Naive thymus-derived CD8-positive, alpha-beta T cell (primary cell): ENCODE measurements at regions not wholly inside any gene's neighbourhood (a gene's known extent, or its start where the extent isn't known, plus 50 kb on each side); places are given as distances from the start of the nearest gene placed in this dataset.

Source experiments
- ATAC-seq, 2 donors: fragments of 150-1000 bp; cut with Tn5 transposase in 1 of 2; sonication (Bioruptor Pico), chemical (Tn5 transposase) in 1 of 2; 1 replicate in 1 of 2; 2 replicates in 1 of 2; pipeline ENCODE4 v1.10.0; 2021; ENCODE audit warnings: mild to moderate bottlenecking in 2 of 2, moderate library complexity in 2 of 2
- POLR2A ChIA-PET: fragments of 350-600 bp; sonication (Branson Sonifier 250); formaldehyde crosslinking; loops from one replicate; lab custom pipeline; 2021; ENCODE audit warnings: antibody characterized with exemption; lab: Charles Lee
- DNase-seq, 10 donors: peaks; one replicate each; pipeline versions ENCODE4 v3.0.0 to v3.0.0-alpha.2; 2020 to 2022
- H3K27ac Mint-ChIP-seq, 10 donors: one replicate each; pipeline ENCODE4 v1.8.0; 2020 to 2022; ENCODE audit warnings: mild to moderate bottlenecking in 10 of 10, mixed read lengths in 10 of 10, moderate library complexity in 4 of 10, inconsistent platforms in 1 of 10
- H3K27me3 Mint-ChIP-seq, 5 donors: one replicate each; pipeline ENCODE4 v1.8.0; 2021 to 2022; ENCODE audit warnings: mixed read lengths in 5 of 5
- H3K36me3 Mint-ChIP-seq, 3 donors: one replicate each; pipeline ENCODE4 v1.8.0; 2020 to 2022; ENCODE audit warnings: mixed read lengths in 3 of 3, mild to moderate bottlenecking in 2 of 3, inconsistent platforms in 1 of 3
- H3K4me1 Mint-ChIP-seq, 4 donors: one replicate each; pipeline ENCODE4 v1.8.0; 2021 to 2022; ENCODE audit warnings: mixed read lengths in 4 of 4
- H3K4me3 Mint-ChIP-seq, 10 donors: one replicate each; pipeline ENCODE4 v1.8.0; 2020 to 2022; ENCODE audit warnings: mild to moderate bottlenecking in 10 of 10, mixed read lengths in 10 of 10, moderate library complexity in 6 of 10, inconsistent platforms in 1 of 10
- H3K9me3 Mint-ChIP-seq, 9 donors: one replicate each; pipeline ENCODE4 v1.8.0; 2020 to 2022; ENCODE audit warnings: mixed read lengths in 9 of 9, mild to moderate bottlenecking in 3 of 9, inconsistent platforms in 1 of 9, moderate library complexity in 1 of 9

DNA sequence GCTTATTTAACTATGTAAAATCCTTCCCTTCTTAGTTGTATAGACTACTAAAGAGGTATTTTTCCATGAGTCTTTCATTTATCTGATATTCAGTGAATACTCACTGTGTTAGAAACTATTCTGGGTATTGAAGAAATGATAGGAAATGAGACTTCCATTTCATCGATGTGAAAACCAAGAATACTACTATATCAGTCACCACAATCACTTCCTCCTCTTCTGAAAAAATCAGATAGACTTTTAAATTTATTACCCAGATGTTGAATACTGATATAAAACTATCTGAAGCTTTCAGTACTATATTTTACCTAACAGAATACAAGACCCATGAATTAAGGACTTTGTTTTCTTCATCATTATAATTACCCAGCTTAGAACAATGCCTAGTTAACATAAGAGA lies 1801.1 kb upstream of the CELF4 start:
- Mint-ChIP-seq H3K27ac (no peak overlapping the region), H3K9me3 (peaks cover 0 to 13% (median 2%) of the 10 kb centered on the region in 9 donors)
- ATAC-seq = no peak

DNA sequence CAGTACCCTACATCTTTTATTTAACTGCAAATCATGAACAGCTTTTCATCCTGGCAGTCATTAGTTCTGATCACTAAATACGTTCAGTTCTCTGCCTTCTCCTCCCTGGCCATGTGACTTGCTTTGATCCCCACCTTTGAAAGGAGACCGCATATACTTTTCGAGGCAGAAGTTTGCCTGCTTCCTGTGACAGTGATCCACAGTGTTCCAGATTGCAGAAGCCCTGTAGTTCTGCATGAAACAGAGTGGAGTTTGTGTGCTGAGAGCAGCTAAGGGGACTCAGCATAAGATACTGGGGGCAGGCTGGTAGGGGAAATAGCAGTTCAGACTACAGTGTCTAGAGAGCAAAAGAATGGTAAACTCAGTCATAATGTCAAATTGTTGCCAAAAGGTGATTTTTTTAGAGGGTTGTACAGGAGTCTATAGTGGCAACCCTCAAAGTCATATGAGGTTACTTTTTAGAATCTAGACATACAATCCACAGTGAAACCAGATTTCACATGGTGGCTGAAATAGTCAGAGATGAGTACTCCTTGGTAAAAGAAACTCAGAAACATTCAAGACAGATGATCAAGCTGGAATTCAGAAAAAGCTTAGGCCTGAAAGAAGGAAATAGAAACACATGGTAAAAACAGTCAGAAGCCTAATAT lies 1800.4 kb upstream of the CELF4 start:
- H3K4me1 Mint-ChIP-seq = peaks cover 0 to 3% (median 0%) of the 10 kb centered on the region in 4 donors
- POLR2A ChIA-PET = no interaction called here
- DNase-seq (no peak), ATAC-seq (no peak)
- peaks cover 0 to 8% (median 2%) of the 10 kb centered on the region in 9 donors for H3K9me3 Mint-ChIP-seq
- H3K36me3 Mint-ChIP-seq = no peaks in the 10 kb centered on the region
- H3K27me3 Mint-ChIP-seq = peaks cover 0 to 3% (median 0%) of the 10 kb centered on the region in 5 donors
- no peak overlapping the region for H3K27ac Mint-ChIP-seq
- no peak overlapping the region for H3K4me3 Mint-ChIP-seq

More for the DNA sequence above, 1801.1 kb upstream of the CELF4 start:
- DNase-seq = no peak
- peaks cover 0 to 3% (median 0%) of the 10 kb centered on the region in 5 donors for H3K27me3 Mint-ChIP-seq
- no peak overlapping the region for H3K4me3 Mint-ChIP-seq
- no peaks in the 10 kb centered on the region for H3K36me3 Mint-ChIP-seq
- POLR2A ChIA-PET = no interaction called here
- peaks cover 0 to 3% (median 0%) of the 10 kb centered on the region in 4 donors for H3K4me1 Mint-ChIP-seq

DNA sequence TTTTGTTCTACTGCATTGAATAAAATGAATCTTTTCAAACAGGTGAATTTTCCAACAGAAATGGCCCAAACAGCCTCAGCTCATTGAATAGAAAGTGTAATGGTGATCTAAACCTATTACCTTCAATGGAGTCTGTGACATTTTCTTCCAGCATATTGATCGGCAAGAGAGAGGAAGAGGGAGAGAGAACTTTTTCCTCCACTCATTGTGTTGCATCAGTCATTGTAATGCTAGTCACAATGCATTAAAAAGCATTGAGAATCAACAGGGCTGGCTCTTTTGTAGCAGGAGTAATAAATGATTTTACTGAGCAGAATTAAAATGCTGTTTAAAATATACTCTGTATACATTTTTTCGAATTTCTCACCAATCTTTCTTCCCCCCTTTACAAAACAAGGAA lies 1794.5 kb upstream of the CELF4 start:
- DNase-seq = no peak
- Mint-ChIP-seq H3K27ac (no peak overlapping the region), H3K4me3 (no peak overlapping the region), H3K27me3 (no peaks in the 10 kb centered on the region), H3K4me1 (no peaks in the 10 kb centered on the region), H3K36me3 (no peaks in the 10 kb centered on the region), H3K9me3 (peaks cover 0 to 4% (median 0%) of the 10 kb centered on the region in 9 donors)
- no peak for ATAC-seq
- POLR2A ChIA-PET = no interaction called here

DNA sequence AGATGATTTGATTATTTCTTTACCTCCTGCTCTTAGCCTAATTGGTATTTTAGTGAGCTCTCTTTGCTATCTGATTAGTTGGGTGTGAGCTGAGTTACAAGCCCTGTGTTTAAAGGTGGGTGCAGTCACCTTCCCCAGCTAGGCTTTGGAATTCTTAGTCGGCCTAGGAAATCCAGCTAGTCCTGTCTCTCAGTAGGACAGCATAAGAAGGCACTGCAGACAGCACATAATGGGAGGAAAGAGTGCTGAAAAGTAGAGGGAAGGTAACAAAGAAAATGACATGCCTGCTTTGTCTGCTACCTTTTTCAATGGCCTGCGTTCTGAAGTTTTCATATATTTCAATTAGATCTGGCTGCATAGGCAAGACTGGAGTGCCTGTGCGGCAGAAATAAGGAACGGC lies 1794.0 kb upstream of the CELF4 start:
- Mint-ChIP-seq H3K4me3 (no peak overlapping the region), H3K27ac (no peak overlapping the region), H3K27me3 (no peaks in the 10 kb centered on the region), H3K36me3 (no peaks in the 10 kb centered on the region), H3K9me3 (peaks cover 0 to 4% (median 0%) of the 10 kb centered on the region in 9 donors), H3K4me1 (no peaks in the 10 kb centered on the region)
- DNase-seq (no peak), ATAC-seq (no peak)
- POLR2A ChIA-PET = no interaction called here

DNA sequence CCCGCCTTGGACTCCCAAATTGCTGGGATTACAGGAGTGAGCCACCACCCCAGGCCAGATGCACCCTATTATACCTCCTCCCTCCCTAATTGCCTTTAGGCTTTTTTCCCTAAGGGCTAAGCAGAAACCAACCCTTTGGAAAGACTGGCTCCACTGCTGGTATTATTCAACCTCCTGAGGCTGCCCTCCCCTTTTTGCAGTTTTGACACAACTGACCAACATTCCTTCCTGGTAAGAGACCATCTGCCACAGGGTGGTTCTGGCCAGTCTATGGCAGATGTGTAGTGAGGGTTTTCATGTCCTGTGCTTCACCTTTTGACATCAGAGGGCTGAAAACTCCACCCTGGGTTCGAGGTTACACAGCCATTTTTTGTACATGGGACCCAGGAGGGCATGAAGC lies 1785.3 kb upstream of the CELF4 start:
- H3K36me3 Mint-ChIP-seq = no peaks in the 10 kb centered on the region
- H3K27ac Mint-ChIP-seq = no peak overlapping the region
- no peaks in the 10 kb centered on the region for H3K27me3 Mint-ChIP-seq
- DNase-seq = no peak
- H3K9me3 Mint-ChIP-seq = peaks cover 0 to 8% (median 0%) of the 10 kb centered on the region in 9 donors
- no peaks in the 10 kb centered on the region for H3K4me1 Mint-ChIP-seq
- no peak overlapping the region for H3K4me3 Mint-ChIP-seq
- POLR2A ChIA-PET = no interaction called here
- ATAC-seq = no peak

DNA sequence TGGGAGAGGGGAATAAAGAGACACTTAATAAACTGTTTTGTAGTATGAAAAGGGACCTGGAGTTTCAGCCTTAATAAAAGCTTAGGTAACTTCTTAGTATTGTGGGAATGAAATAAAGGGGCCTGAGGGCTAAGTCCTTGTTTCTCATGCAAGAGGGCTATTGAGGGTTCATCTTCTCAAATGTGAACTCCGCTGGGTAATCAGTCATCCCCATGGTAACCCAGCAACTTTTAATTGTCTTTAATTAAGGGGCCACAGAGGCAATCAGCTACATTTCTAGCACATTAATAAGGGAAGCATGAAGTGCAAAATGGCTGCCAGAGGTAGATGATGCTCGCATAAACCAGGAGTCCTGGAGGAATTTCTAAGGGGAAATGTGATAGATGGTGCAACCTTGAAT lies 1784.2 kb upstream of the CELF4 start:
- no peak overlapping the region for H3K27ac Mint-ChIP-seq
- DNase-seq (no peak), ATAC-seq (no peak)
- no peaks in the 10 kb centered on the region for H3K27me3 Mint-ChIP-seq
- H3K4me1 Mint-ChIP-seq = no peaks in the 10 kb centered on the region
- POLR2A ChIA-PET = no interaction called here
- no peaks in the 10 kb centered on the region for H3K36me3 Mint-ChIP-seq
- H3K9me3 Mint-ChIP-seq = peaks cover 0 to 10% (median 3%) of the 10 kb centered on the region in 9 donors
- H3K4me3 Mint-ChIP-seq = no peak overlapping the region

DNA sequence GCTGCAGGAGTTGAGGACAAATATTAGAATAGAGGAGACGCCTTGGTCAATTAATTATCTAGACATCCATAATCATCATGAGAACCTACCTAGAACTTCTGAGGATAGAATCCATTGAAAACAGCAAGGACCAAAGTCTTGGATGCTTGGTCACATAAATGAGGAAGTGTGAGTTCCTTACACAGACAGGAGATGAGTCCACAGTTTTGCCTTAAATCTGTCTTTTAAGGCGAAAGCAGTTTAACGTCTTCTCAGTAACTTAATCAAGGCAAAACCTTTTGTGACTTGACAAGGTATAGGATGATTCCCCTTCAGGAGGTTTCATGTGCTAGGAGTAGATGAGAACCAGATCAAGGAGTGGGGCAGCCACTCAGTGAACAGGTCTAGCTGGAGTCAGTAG lies 1783.2 kb upstream of the CELF4 start:
- no peak for DNase-seq
- POLR2A ChIA-PET = no interaction called here
- no peak for ATAC-seq

DNA sequence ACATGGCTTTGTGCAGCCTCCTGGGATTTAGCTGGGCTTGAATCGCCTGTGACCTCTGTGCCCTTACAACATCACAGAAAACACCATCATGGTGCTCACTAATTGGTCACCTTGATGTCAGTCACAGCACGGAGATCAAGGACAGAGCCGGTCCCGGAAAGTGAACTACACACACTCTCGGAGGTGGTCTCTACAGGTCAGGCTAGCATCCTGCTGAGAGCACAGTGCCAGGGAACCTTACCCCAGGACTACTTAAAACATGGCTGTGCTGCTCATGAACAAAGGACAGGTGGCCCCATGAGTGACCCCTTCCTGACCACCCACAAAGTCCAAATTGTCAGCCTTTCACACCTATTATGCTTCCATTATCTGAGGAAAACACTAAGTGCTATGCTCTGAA lies 1782.1 kb upstream of the CELF4 start:
- Mint-ChIP-seq H3K27ac (no peak overlapping the region), H3K4me1 (no peaks in the 10 kb centered on the region), H3K4me3 (no peak overlapping the region), H3K9me3 (peaks cover 0 to 14% (median 5%) of the 10 kb centered on the region in 9 donors), H3K36me3 (no peaks in the 10 kb centered on the region), H3K27me3 (peaks cover 0 to 1% (median 0%) of the 10 kb centered on the region in 5 donors)
- ATAC-seq (no peak), DNase-seq (no peak)
- POLR2A ChIA-PET = no interaction called here

More for the DNA sequence above, 1783.2 kb upstream of the CELF4 start:
- H3K4me3 Mint-ChIP-seq = no peak overlapping the region
- no peaks in the 10 kb centered on the region for H3K27me3 Mint-ChIP-seq
- peaks cover 0 to 10% (median 5%) of the 10 kb centered on the region in 9 donors for H3K9me3 Mint-ChIP-seq
- no peaks in the 10 kb centered on the region for H3K36me3 Mint-ChIP-seq
- no peaks in the 10 kb centered on the region for H3K4me1 Mint-ChIP-seq
- no peak overlapping the region for H3K27ac Mint-ChIP-seq

DNA sequence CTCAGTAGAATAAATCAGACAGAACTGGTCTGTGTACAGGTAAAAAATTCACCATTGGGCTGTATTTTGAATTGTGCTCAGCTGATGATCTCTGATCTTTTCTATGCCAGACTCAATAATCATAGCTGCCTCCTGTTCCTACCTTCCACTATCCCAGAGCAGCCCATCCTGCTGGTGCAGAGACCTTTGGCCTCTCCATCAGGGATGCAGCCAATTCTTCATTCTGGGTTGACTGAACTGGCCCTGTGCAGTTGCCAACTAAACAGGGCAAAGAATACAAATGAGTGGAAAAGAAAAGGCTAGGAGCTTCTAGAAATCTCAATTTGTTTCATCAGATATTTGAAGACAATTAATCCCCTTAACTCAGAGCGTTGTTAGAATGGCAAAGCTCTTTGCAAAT lies 1781.3 kb upstream of the CELF4 start:
- POLR2A ChIA-PET = no interaction called here
- Mint-ChIP-seq H3K36me3 (no peaks in the 10 kb centered on the region), H3K9me3 (peaks cover 0 to 15% (median 7%) of the 10 kb centered on the region in 9 donors), H3K27ac (no peak overlapping the region), H3K27me3 (peaks cover 0 to 1% (median 0%) of the 10 kb centered on the region in 5 donors), H3K4me3 (no peak overlapping the region), H3K4me1 (no peaks in the 10 kb centered on the region)
- DNase-seq = no peak
- ATAC-seq = no peak

DNA sequence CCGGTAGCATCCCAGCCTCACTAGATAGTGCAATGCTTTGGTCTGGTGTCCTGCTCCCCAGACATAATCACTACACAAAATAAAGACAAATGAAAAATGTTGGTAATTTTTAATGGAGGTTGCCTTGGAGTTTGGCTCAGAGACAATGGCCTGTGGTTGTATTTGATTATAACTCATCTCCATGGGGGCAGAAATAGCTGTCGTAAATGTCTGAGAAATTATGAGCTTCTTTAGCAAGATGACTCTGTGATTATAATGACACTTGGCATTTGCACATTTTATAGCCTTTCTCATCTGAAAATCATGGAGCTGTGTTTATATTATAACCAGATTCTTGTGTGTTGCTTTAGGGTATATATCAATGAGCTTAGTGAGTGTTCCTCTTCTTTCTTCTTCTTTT lies 1779.7 kb upstream of the CELF4 start:
- Mint-ChIP-seq H3K4me3 (no peak overlapping the region), H3K27ac (no peak overlapping the region), H3K4me1 (no peaks in the 10 kb centered on the region), H3K27me3 (peaks cover 0 to 1% (median 0%) of the 10 kb centered on the region in 5 donors), H3K9me3 (peaks cover 0 to 15% (median 8%) of the 10 kb centered on the region in 9 donors), H3K36me3 (no peaks in the 10 kb centered on the region)
- ATAC-seq = no peak
- DNase-seq = no peak
- POLR2A ChIA-PET = no interaction called here

DNA sequence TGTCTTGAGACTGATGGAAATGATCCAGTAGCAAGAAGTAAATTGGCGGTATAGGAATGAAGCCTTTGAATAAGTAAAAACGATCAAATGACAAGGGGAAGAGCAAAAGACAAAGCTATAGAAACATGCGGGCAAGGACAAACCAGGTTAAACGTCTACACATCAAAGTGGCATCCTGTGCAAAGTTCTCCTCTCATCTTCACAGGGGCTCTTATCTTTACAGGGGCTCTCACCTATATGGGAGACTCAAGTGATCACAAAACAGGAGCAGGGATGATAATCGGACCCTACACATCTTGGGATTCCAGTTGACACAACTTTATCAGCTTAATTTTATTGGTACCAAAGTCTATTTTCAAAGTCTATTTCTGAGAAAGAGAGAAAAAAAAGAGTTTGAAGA lies 1778.9 kb upstream of the CELF4 start:
- Mint-ChIP-seq H3K4me1 (no peaks in the 10 kb centered on the region), H3K27me3 (peaks cover 0 to 1% (median 0%) of the 10 kb centered on the region in 5 donors), H3K4me3 (no peak overlapping the region), H3K36me3 (no peaks in the 10 kb centered on the region), H3K27ac (no peak overlapping the region), H3K9me3 (peaks cover 0 to 18% (median 8%) of the 10 kb centered on the region in 9 donors)
- DNase-seq = no peak
- no peak for ATAC-seq
- POLR2A ChIA-PET = no interaction called here

DNA sequence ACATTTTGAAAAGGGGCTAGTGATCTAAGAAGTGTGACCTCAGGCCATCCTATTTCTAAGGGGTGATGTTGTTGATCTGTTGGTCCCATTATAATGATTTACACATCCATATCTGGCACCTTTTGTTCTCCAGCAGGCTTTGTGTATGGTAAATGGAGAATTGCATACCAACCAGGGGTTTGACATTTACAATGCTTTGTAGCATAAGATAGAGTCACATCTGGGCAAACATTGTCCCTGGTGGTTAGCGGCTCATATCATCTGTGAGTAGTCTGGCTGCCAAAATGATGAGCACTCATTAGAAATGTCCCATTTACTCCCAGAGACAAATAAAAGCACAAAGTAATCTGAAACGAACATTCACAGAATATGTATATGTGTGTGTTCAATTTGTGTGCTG lies 1775.5 kb upstream of the CELF4 start:
- DNase-seq = no peak
- no peak for ATAC-seq
- Mint-ChIP-seq H3K4me1 (no peaks in the 10 kb centered on the region), H3K9me3 (peaks cover 0 to 19% (median 8%) of the 10 kb centered on the region in 9 donors), H3K4me3 (no peak overlapping the region), H3K36me3 (no peaks in the 10 kb centered on the region), H3K27ac (no peak overlapping the region), H3K27me3 (peaks cover 0 to 1% (median 0%) of the 10 kb centered on the region in 5 donors)
- POLR2A ChIA-PET = no interaction called here

DNA sequence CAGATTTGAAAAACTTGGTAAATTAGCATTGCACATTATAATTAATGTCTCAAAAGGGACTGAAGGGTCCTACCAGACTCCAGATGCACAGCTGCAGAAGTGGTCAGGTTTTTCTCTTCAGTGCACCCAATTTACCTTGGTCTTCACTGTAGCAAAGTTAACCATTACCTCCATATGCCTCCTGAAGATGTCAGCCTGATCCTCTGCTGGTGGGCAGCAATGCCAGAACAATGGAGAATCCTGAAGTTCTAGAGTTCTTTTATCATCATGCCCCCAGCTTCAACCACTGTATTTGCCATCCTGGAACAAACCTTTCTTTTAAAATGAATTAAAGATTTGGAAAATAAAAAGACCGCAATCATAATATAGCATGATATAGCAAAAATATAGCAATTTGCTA lies 1774.8 kb upstream of the CELF4 start:
- Mint-ChIP-seq H3K9me3 (peaks cover 0 to 22% (median 8%) of the 10 kb centered on the region in 9 donors), H3K27me3 (peaks cover 0 to 1% (median 0%) of the 10 kb centered on the region in 5 donors), H3K36me3 (no peaks in the 10 kb centered on the region), H3K4me1 (no peaks in the 10 kb centered on the region), H3K4me3 (no peak overlapping the region), H3K27ac (no peak overlapping the region)
- ATAC-seq = no peak
- POLR2A ChIA-PET = no interaction called here
- DNase-seq = no peak
